Activated T-helper 17 cell treated with anti-CD3 and anti-CD28 coated beads, Interleukin-2, amount 50 U/mL, for 72 hours (primary cell): ENCODE measurements at regions not wholly inside any gene's neighbourhood (a gene's known extent, or its start where the extent isn't known, plus 50 kb on each side); places are given as distances from the start of the nearest gene placed in this dataset.
"Not testable (repeated sequence)": the region's sequence is repeated elsewhere in the genome, so short reads cannot be mapped to it uniquely, and the experiment has no call there.

Experiments
- ATAC-seq: fragments of 150-1000 bp; cut with Tn5 transposase; replicated peaks from 2 replicates; pipeline ENCODE4 v1.10.0; 2021; ENCODE audit warnings: mild to moderate bottlenecking, moderate library complexity
- H3K27ac Mint-ChIP-seq: one replicate; pipeline ENCODE4 v1.8.0; 2022; ENCODE audit warnings: mixed read lengths
- H3K27me3 Mint-ChIP-seq: one replicate; pipeline ENCODE4 v1.8.0; 2022; ENCODE audit warnings: mixed read lengths
- H3K36me3 Mint-ChIP-seq: one replicate; pipeline ENCODE4 v1.8.0; 2022; ENCODE audit warnings: low read depth, mild to moderate bottlenecking, mixed read lengths
- H3K4me1 Mint-ChIP-seq: one replicate; pipeline ENCODE4 v1.8.0; 2022; ENCODE audit warnings: mixed read lengths
- H3K4me3 Mint-ChIP-seq: one replicate; pipeline ENCODE4 v1.8.0; 2022; ENCODE audit warnings: mild to moderate bottlenecking, mixed read lengths
- H3K9me3 Mint-ChIP-seq: one replicate; pipeline ENCODE4 v1.8.0; 2022; ENCODE audit warnings: mixed read lengths

DNA sequence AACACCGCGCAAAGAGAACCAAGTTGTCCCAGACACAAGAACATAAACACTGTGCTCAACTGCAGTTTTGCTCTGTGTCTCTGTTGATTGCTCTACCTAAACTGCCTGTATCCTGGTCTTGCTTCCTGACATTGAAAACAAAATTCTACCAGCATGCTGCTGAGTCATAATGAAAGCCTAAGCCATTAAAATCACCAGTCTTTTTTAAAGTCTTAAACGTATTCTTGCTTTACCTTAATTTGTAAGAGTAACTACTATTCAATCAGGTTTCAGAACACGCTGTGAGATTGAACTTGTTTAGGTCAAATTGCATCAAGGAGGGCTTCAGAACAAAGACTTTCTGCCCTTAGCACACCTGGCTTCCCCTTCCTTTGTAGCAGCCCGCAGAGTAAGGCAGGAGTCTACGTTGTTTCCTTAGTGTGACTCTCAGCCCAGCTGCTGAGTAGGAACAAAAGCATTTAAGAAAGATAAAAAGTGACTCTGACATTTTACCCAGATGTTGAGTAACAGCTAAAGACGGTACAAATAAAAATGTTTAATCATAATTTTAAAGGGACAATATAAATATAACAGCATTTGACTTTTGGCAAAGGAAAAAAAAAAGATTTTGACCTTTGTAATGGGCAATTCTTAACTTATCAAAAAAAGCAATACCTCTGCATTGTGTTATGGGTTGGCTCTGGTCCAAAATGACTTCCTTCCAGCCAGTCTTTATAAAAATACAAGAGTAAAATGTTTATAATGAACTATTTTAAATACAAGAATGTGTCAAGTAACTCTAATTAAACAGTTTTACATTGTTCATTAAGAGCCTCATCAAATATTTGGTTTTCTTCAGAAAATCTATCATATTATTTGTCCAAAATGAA, 186.9 kb upstream of the ADGRL4 start:
- no peak overlapping the region for H3K4me3 Mint-ChIP-seq
- ATAC-seq = no peak
- no peak overlapping the region for H3K27ac Mint-ChIP-seq
- no peaks in the 10 kb centered on the region for H3K36me3 Mint-ChIP-seq
- peaks cover 8% of the 10 kb centered on the region for H3K9me3 Mint-ChIP-seq
- no peaks in the 10 kb centered on the region for H3K4me1 Mint-ChIP-seq
- H3K27me3 Mint-ChIP-seq = no peaks in the 10 kb centered on the region

DNA sequence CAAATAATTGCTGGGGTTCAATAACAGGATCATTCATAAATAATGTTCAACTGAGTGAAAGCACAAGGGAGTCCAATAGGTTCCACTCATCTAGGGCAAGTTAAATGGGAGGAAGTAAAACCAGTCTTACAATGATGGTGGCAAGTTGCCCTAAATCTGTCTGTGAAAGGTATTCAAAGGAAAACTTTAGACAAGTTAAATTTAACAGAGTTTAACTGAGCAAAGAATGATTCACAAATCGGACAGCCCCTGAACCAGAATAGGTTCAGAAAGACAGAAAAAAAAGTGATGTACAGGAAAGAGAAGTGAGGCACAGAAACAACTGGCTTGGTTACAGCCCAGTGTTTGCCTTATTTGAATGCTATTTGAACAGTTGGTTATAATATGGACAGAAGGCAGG, 183.5 kb upstream of the ADGRL4 start:
- Mint-ChIP-seq H3K4me3 (no peak overlapping the region), H3K36me3 (no peaks in the 10 kb centered on the region), H3K27ac (no peak overlapping the region), H3K9me3 (peaks cover 8% of the 10 kb centered on the region), H3K4me1 (no peaks in the 10 kb centered on the region), H3K27me3 (no peaks in the 10 kb centered on the region)
- ATAC-seq = no peak

DNA sequence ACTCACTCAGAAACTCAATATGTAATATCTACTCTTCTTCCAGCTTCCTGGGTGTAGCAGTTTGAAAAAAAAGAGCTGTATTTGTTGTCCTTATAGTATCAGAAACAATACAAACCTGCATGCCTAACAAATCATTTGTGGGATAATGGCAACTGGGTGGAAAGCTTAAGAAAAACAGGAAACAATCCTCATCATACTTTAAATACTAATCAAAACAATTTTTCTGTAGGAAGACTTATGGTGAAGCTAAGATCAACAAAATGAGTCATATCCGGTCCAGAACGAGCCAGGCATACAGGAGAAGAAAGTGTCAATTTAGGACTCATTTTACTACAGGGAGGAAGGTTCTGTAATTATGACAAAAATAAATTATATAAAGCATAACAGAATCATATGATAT, 181.8 kb upstream of the ADGRL4 start:
- Mint-ChIP-seq H3K36me3 (no peaks in the 10 kb centered on the region), H3K4me3 (no peak overlapping the region), H3K27me3 (no peaks in the 10 kb centered on the region), H3K9me3 (peaks cover 7% of the 10 kb centered on the region), H3K4me1 (no peaks in the 10 kb centered on the region), H3K27ac (no peak overlapping the region)
- no peak for ATAC-seq

DNA sequence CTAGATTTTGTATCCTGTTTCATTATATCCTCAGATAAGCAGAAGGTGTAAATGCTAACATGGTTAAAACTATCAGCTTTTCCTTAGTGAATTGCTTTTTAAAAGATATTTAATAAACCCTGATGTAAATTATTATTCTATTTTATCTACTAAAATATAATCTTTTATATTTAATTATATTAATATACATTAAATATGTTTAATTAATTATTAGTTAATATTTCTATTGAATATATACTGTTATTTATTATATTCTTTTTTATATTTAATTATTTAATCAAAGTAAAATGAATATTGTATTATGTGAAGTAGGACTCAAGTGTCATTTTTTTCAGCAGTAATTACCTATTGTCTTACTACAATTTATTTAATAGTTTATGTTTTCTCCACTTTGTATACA, 179.7 kb upstream of the ADGRL4 start:
- no peak overlapping the region for H3K27ac Mint-ChIP-seq
- H3K27me3 Mint-ChIP-seq = no peaks in the 10 kb centered on the region
- H3K4me3 Mint-ChIP-seq = no peak overlapping the region

DNA sequence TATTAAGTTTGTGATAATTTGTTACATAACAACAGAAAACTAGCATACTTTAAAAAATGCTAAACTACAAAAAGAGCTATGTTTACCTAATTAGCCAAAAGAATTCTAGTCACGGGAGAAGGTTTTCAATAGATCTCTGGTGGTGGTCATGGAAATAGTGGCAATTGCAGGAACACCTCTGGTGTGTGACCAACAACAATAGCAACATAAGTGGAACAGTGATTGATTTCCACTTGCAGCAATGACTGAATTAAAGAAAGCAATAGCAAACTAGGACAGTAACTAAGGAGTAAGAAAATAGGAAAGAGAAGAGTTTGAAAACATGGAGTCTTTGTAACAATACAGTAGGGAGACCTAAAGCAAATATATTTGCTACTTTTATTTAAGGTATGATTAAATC, 171.3 kb upstream of the ADGRL4 start:
- Mint-ChIP-seq H3K4me3 (no peak overlapping the region), H3K27ac (no peak overlapping the region), H3K4me1 (no peaks in the 10 kb centered on the region), H3K9me3 (peaks cover 8% of the 10 kb centered on the region), H3K27me3 (no peaks in the 10 kb centered on the region), H3K36me3 (no peaks in the 10 kb centered on the region)
- ATAC-seq = no peak

More for the DNA sequence above, 179.7 kb upstream of the ADGRL4 start:
- no peak for ATAC-seq
- H3K4me1 Mint-ChIP-seq = no peaks in the 10 kb centered on the region
- H3K9me3 Mint-ChIP-seq = peaks cover 2% of the 10 kb centered on the region
- H3K36me3 Mint-ChIP-seq = no peaks in the 10 kb centered on the region

DNA sequence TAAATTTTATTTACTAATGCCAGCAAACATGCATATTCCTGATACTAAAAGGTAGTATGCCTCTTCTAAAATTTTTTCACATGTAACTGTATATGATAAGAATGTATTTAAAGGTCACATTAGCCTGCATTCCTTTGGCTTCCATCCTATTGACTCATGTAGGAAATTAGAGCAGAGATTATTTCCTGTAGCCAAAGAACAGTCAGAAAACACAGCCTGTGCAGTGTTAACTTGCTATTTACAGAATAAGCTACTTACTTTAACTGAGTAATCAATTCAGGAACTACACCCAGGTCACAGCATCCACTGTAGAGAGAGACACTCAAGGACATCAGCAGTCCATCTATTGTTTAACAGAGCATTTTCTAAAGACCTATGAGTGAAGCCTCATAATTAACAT, 154.5 kb upstream of the ADGRL4 start:
- H3K9me3 Mint-ChIP-seq = peaks cover 18% of the 10 kb centered on the region
- no peak overlapping the region for H3K27ac Mint-ChIP-seq
- no peaks in the 10 kb centered on the region for H3K27me3 Mint-ChIP-seq
- H3K36me3 Mint-ChIP-seq = no peaks in the 10 kb centered on the region
- H3K4me3 Mint-ChIP-seq = no peak overlapping the region
- H3K4me1 Mint-ChIP-seq = no peaks in the 10 kb centered on the region
- no peak for ATAC-seq

DNA sequence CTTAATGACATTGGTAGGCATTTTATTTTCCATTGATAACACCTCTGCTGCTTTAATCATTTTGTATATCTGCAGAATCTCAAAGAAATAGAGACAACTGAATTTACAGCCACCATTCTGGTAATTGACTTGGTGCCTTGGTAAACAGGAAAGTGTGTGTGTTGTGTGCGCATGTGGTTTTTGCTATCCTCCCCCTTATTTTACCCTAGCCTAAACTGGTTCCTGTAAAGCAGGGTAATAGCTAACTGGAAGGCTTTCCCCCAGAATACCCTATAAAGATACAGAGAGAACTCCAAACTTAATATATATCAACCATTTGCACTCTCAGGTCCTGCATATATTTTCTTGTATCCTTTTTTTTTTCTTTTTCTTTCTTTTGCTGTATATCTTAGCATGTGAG, 149.5 kb upstream of the ADGRL4 start:
- ATAC-seq = no peak
- Mint-ChIP-seq H3K4me1 (no peaks in the 10 kb centered on the region), H3K27me3 (no peaks in the 10 kb centered on the region), H3K9me3 (peaks cover 4% of the 10 kb centered on the region), H3K36me3 (no peaks in the 10 kb centered on the region), H3K4me3 (no peak overlapping the region), H3K27ac (no peak overlapping the region)

DNA sequence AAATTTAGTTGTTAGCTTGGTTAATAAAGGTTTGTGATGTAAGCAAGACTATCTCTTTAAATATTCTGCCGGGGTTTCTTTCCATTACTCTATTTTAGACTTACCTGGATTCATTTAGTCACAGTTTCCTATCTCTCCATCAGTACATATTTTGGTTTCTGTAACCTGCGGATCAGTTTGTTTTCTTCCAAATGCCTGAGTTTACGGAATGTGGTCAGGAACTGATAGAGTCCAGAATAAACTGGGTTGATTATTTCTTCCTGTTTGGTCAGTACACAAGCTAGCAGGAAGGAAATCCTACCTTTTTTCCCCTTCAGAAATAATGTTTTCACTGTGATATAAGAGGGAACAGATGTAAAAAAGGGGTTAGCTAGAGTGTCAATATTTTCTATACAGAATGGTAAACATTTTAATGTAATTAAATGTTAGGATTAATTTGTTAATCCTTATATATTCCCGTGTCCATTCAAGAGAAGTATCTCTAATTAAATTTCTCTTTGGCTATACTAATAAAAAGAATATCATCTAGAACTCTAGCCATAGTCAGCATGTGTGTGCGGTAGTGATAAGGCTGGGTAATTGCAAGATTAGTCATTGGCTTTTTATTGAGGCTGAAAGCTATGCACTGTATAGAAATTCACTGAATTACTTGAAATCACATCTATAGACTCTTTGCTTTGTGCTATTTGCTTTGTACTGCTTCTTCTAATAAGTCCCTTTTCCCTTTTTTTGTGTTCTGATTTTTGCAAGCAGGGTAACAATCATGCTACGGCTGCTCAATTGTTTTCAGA, 144.7 kb upstream of the ADGRL4 start:
- no peak overlapping the region for H3K4me3 Mint-ChIP-seq
- H3K9me3 Mint-ChIP-seq = peaks cover 8% of the 10 kb centered on the region
- no peak overlapping the region for H3K27ac Mint-ChIP-seq
- no peak for ATAC-seq
- no peaks in the 10 kb centered on the region for H3K36me3 Mint-ChIP-seq
- H3K27me3 Mint-ChIP-seq = no peaks in the 10 kb centered on the region
- no peaks in the 10 kb centered on the region for H3K4me1 Mint-ChIP-seq

DNA sequence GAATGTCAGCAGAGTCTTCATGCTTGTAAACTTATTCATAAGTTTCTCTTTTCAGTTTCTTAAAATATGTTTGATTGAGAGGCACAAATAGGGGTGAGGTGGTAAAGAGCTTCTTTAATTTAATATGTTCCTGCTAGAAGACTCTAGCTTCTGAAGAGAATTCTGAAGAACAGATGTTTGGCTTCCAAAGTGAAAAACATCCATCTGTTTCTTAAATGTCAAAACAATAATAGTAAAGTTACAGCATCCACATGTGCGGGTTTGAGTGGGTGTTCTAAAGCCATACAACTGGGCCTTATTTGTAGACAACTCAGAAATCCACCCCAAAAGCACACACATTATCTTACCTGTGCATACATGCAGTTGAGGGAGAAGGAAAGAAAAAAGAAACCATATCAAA, 144.0 kb upstream of the ADGRL4 start:
- Mint-ChIP-seq H3K27me3 (no peaks in the 10 kb centered on the region), H3K4me3 (no peak overlapping the region), H3K4me1 (no peaks in the 10 kb centered on the region), H3K9me3 (peaks cover 8% of the 10 kb centered on the region), H3K36me3 (no peaks in the 10 kb centered on the region), H3K27ac (no peak overlapping the region)
- ATAC-seq = no peak

DNA sequence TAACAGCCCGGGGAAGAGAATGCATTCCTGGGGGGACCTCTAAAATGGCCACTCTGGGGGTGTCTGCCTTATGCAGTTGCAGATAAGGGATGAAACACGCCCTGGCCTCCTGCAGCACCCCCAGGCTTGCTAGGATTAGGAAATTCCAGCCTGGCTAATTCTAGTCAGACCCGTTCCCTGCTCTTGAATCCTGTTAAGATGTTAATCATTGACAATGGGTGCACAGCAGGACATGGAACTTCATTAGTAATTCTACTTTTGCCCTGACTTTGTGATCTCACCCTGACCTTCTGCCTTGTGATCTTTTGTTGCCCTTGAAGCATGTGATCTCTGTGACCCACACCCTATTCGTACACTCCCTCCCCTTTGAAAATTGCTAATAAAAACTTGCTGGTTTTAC, 131.7 kb upstream of the ADGRL4 start:
- not testable (repeated sequence) for H3K27me3 Mint-ChIP-seq, H3K4me1 Mint-ChIP-seq, H3K4me3 Mint-ChIP-seq, H3K36me3 Mint-ChIP-seq, H3K27ac Mint-ChIP-seq, ATAC-seq, H3K9me3 Mint-ChIP-seq

DNA sequence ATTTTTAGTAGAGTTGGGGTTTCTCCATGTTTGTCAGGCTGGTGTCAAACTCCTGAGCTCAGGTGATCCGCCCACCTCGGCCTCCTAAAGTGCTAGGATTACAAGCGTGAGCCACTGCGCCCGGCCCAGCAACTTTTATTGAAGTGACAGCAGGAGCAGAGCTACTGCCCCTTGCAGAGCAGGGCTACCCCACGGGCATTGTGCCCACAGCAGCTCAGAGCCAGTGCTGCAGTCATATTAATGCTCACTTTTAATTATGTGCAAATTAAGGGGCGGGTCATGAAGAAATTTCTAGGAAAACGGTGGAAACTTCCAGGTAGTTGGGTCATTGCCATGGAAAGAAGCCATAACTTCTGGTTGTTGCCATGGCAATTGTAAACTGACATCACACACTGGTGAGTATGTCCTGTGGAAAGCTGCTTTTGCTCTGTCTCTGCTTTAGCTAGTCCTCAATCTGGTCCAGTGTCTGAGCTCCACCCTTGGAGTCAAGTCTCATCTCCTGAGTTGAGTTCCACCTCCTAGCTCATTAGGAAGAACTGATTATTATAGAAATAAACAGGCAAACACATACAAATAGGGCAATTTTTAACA, 127.3 kb upstream of the ADGRL4 start:
- no peak overlapping the region for H3K27ac Mint-ChIP-seq
- no peak overlapping the region for H3K4me3 Mint-ChIP-seq
- H3K9me3 Mint-ChIP-seq = peaks cover 7% of the 10 kb centered on the region
- no peaks in the 10 kb centered on the region for H3K27me3 Mint-ChIP-seq
- no peaks in the 10 kb centered on the region for H3K36me3 Mint-ChIP-seq
- ATAC-seq = no peak
- no peaks in the 10 kb centered on the region for H3K4me1 Mint-ChIP-seq

DNA sequence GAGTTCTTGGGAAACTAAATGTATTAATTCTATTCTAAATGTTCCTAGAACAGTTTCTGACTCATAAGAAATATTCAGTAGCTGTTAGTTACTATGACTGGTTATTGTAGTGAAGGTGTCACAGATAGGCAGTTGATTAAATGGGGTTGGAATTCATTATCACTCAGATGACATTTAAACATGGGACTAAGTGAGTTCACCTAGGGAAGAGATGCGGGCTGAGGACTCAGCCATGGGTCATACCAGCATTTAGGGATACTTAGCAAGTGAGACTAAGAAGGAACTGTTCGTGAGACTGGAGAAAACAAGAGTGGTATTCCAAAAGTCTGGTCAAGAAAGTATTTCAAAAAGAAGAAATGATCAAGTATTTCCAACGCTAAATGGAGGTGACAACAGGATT, 125.1 kb upstream of the ADGRL4 start:
- no peak overlapping the region for H3K27ac Mint-ChIP-seq
- no peaks in the 10 kb centered on the region for H3K27me3 Mint-ChIP-seq
- no peaks in the 10 kb centered on the region for H3K36me3 Mint-ChIP-seq
- no peak overlapping the region for H3K4me3 Mint-ChIP-seq
- ATAC-seq = no peak
- peaks cover 7% of the 10 kb centered on the region for H3K9me3 Mint-ChIP-seq
- H3K4me1 Mint-ChIP-seq = no peaks in the 10 kb centered on the region

DNA sequence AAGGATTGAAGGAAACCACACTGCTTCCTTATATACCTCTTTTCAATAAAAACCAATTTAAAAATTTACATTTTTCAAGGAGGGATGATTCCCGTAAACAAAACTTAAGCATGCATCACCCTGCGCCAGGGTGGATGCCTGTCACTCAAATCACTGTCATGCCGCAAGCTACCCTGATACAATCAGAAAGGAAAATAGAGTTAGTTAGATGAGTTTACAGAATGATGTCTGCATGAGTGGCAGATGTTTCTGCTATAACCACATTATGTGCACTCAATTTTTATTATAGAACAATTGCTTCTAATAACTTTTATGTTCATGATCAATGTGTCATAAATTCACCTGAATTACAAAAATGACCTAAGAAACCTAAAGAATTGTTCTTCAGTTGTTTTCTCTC, 123.4 kb upstream of the ADGRL4 start:
- Mint-ChIP-seq H3K27me3 (no peaks in the 10 kb centered on the region), H3K27ac (no peak overlapping the region)
- ATAC-seq = no peak

DNA sequence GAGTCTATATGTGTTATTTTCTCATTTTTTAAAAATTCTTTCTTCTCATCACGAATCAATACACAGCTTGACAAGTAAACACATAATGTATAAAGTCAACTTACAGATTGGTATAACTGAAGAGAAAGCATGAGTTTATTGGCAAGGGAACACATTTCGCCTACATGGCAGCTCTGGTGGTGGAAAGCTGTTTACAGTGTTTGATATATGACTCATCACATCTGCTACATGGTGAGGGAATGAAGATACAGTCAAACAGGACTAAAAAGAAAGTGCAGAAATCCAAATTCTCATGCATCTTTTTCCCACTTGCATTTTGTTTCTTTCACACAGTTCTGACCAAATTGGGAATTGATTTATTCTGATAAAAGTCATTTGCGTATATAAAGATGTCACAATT, 122.2 kb upstream of the ADGRL4 start:
- H3K4me1 Mint-ChIP-seq = no peaks in the 10 kb centered on the region
- H3K27me3 Mint-ChIP-seq = no peaks in the 10 kb centered on the region
- no peak overlapping the region for H3K27ac Mint-ChIP-seq
- peaks cover 5% of the 10 kb centered on the region for H3K9me3 Mint-ChIP-seq
- no peak overlapping the region for H3K4me3 Mint-ChIP-seq
- no peak for ATAC-seq
- H3K36me3 Mint-ChIP-seq = no peaks in the 10 kb centered on the region

More for the DNA sequence above, 123.4 kb upstream of the ADGRL4 start:
- H3K36me3 Mint-ChIP-seq = no peaks in the 10 kb centered on the region
- H3K4me3 Mint-ChIP-seq = no peak overlapping the region
- no peaks in the 10 kb centered on the region for H3K4me1 Mint-ChIP-seq
- peaks cover 5% of the 10 kb centered on the region for H3K9me3 Mint-ChIP-seq

DNA sequence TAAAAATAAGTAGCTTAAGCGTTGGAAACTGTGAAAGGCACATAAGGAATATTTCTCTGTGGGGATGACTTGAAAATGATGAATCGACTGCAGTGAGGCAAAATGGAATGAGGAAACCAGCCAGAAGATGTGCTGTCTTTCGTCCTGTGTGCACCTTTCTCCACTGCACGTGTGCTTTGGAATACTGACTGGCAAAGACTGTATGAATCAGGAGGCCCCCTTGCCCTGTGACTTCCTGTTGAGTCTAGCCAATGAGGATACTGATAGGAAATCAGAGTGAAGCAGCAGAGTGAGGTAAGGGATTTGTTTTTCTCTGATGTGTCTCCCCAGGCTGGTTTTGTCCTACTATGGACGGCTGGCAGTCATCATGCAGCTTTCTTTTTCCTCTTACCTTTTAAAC, 118.2 kb upstream of the ADGRL4 start:
- Mint-ChIP-seq H3K4me3 (no peak overlapping the region), H3K9me3 (no peaks in the 10 kb centered on the region), H3K27me3 (no peaks in the 10 kb centered on the region), H3K27ac (no peak overlapping the region), H3K36me3 (no peaks in the 10 kb centered on the region), H3K4me1 (no peaks in the 10 kb centered on the region)
- no peak for ATAC-seq
